AG04450 (cell line): ENCODE measurements at regions not wholly inside any gene's neighbourhood (a gene's known extent, or its start where the extent isn't known, plus 50 kb on each side); places are given as distances from the start of the nearest gene placed in this dataset.

Experiments used
- CTCF ChIA-PET: fragments of 300-600, 350-600 bp; formaldehyde crosslinking; extraction: SDS; loops from one replicate; lab custom pipeline; 2022; ENCODE audit warnings: antibody characterized with exemption, inconsistent platforms; lab: Charles Lee
- POLR2A ChIA-PET: fragments of 350-600 bp; formaldehyde crosslinking; extraction: SDS; loops from one replicate; lab custom pipeline; 2021; ENCODE audit warnings: antibody characterized with exemption, inconsistent platforms; lab: Yijun Ruan, JAX
- DNase-seq: peaks from one replicate; pipeline ENCODE4 v3.0.0-alpha.2; 2011; ENCODE audit warnings: low read depth, low spot score
- H3K27ac ChIP-seq: one replicate; pipeline ENCODE4 v1.5.1; 2012; ENCODE audit warnings: low read depth, low read length, control low read depth
- H3K27me3 ChIP-seq: one replicate; pipeline ENCODE4 v1.6.0; 2012; ENCODE audit warnings: low read length; ENCODE audit not compliant: control insufficient read depth, insufficient read depth
- H3K4me3 ChIP-seq: 2 replicates; pipeline ENCODE4 v1.5.1; 2011; ENCODE audit warnings: mild to moderate bottlenecking, low read depth, low read length, control low read depth
- H3K9me3 ChIP-seq: 2 replicates; pipeline ENCODE4 v1.5.1; 2012; ENCODE audit warnings: low read length; ENCODE audit not compliant: control insufficient read depth, insufficient read depth
- CTCF ChIP-seq: IDR thresholded peaks from 2 replicates; pipeline ENCODE4 v1.5.1; 2011; ENCODE audit warnings: low read depth, low read length, control low read depth, inconsistent platforms

DNA sequence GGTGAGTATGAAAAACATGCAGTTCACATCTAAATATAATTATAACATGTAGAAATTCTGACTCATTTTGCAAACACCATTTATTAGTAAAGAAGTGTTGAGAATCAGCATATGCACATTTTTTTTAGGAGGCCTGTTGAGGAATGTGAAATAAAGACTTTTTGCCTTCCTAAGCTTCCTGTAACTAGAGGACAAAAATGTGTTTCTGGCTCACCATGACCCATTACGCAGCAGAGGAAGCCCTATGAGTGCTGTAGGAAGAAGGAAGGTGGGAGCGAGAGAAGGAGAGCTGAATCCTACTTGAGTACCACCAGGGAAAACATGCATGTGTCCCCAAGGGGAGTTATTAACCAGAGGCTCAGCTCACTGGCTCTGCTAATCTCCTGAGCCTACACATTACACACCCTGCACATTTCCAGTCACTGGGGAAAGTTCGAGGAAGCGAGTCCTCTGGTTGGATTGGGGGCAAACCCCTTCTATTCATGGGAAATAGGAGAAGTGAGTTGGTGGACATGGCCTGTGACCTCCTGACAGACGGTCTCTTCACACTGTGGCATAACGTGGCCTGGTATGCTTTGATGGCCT is 540.5 kb upstream of the JAG1 start:
- no peak for TF ChIP-seq CTCF
- Histone ChIP-seq H3K27ac (no peak overlapping the region), H3K27me3 (no peaks in the 10 kb centered on the region), H3K9me3 (no peaks in the 10 kb centered on the region), H3K4me3 (no peak overlapping the region)
- no peak for DNase-seq
- ChIA-PET CTCF (interaction anchor here (1.2 to 2.0 kb wide), 2 partner anchors 9 to 330 kb away, joined by 5 to 7 read pairs; no protein-coding TSS in a partner anchor), POLR2A (interaction anchor here (0.6 kb wide), 1 partner anchor 53 kb away, joined by 4 read pairs; no protein-coding TSS in a partner anchor)

DNA sequence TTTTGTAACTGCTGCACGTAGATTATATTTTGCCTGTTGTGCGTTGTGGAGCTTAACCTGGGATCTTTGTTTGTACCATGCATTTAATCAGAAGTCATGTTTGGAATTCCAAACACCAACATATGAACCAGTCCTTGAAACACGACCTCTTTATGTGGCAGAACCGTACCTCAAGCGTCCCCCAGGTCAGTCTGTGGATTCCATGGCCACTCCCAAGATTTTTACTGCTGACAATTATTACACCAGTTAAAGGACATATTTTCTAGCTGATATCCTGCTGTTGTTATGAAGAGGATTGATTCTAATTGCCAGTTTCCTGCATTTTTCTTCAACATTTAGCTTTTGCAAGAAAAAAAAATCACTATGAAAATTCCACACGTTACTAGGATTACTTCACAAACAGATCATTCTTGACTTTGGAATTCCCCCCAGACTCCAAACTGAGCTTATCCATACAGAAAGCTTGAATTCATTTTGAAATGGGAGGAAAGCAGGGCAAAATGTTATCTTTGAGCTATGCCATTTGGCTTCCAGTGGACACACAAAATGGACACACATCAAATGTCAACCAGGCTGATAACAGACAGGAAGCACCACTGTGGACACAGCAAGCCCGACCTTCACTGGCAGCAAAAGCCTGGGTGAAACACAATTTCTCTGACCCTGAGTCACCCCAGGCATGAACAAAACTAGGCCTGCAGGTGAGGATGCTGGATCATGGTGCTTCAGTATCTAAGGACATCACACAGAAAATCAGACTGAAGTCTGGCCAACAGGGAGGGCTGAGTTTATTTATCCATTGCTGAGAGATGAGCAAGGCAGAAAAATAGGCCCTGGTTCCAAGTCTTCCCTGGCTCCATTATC is 542.9 kb upstream of the JAG1 start:
- H3K27ac ChIP-seq, result peak overlapping the region; percentile 81
- POLR2A ChIA-PET, result interaction anchor here (1.0 kb wide), 1 partner anchor 782 kb away, joined by 3 read pairs; the partner anchor contains the start of genes MKKS and SLX4IP
- H3K9me3 ChIP-seq, result no peaks in the 10 kb centered on the region
- no peak for DNase-seq
- no peaks in the 10 kb centered on the region for H3K27me3 ChIP-seq
- no peak for TF ChIP-seq CTCF
- no peak overlapping the region for H3K4me3 ChIP-seq
- CTCF ChIA-PET, result interaction anchor here (3.6 kb wide), 1 partner anchor 12 kb away, joined by 16 read pairs; no protein-coding TSS in a partner anchor

- CTCF ChIA-PET, result interaction anchor here (3.6 kb wide), 1 partner anchor 13 kb away, joined by 16 read pairs; no protein-coding TSS in a partner anchor
- TF ChIP-seq CTCF, result no peak
These were observed 543.8 kb upstream of the JAG1 start for GRCh38 chr20:11217326-11218172.

GRCh38 chr20:11218173-11218680 is 544.4 kb upstream of the JAG1 start:
- ChIA-PET POLR2A (no interaction called here), CTCF (interaction anchor here (3.6 kb wide), 1 partner anchor 13 kb away, joined by 16 read pairs; no protein-coding TSS in a partner anchor)
- no peak for TF ChIP-seq CTCF
- Histone ChIP-seq H3K9me3 (no peaks in the 10 kb centered on the region), H3K4me3 (no peak overlapping the region), H3K27me3 (no peaks in the 10 kb centered on the region), H3K27ac (no peak overlapping the region)
- no peak for DNase-seq

More at GRCh38 chr20:11217326-11218172, 543.8 kb upstream of the JAG1 start:
- POLR2A ChIA-PET, result interaction anchor here (1.0 kb wide), 1 partner anchor 783 kb away, joined by 3 read pairs; the partner anchor contains the start of genes MKKS and SLX4IP
- Histone ChIP-seq H3K4me3 (no peak overlapping the region), H3K27me3 (no peaks in the 10 kb centered on the region), H3K27ac (peak overlapping the region; percentile 81), H3K9me3 (no peaks in the 10 kb centered on the region)
- no peak for DNase-seq
